Glutamatergic neuron (in vitro differentiated cells): ENCODE measurements at regions not wholly inside any gene's neighbourhood (a gene's known extent, or its start where the extent isn't known, plus 50 kb on each side); places are given as distances from the start of the nearest gene placed in this dataset.

ENCODE experiments used
- DNase-seq: peaks from one replicate; pipeline ENCODE4 v3.0.0; 2022
- H3K27ac Mint-ChIP-seq: one replicate; pipeline ENCODE4 v1.8.0; 2020; ENCODE audit warnings: mild to moderate bottlenecking, mixed read lengths, inconsistent platforms; ENCODE audit not compliant: unreplicated experiment
- H3K27me3 Mint-ChIP-seq: one replicate; pipeline ENCODE4 v1.8.0; 2020; ENCODE audit warnings: mild to moderate bottlenecking, moderate library complexity, mixed read lengths, inconsistent platforms; ENCODE audit not compliant: unreplicated experiment
- H3K36me3 Mint-ChIP-seq: one replicate; pipeline ENCODE4 v1.8.0; 2020; ENCODE audit warnings: mild to moderate bottlenecking, mixed read lengths, inconsistent platforms; ENCODE audit not compliant: unreplicated experiment
- H3K4me1 Mint-ChIP-seq: one replicate; pipeline ENCODE4 v1.8.0; 2020; ENCODE audit warnings: mild to moderate bottlenecking, low read depth, mixed read lengths, inconsistent platforms; ENCODE audit not compliant: unreplicated experiment
- H3K4me3 Mint-ChIP-seq: one replicate; pipeline ENCODE4 v1.8.0; 2020; ENCODE audit warnings: mild to moderate bottlenecking, mixed read lengths, inconsistent platforms; ENCODE audit not compliant: unreplicated experiment
- H3K9me3 Mint-ChIP-seq: one replicate; pipeline ENCODE4 v1.8.0; 2020; ENCODE audit warnings: mild to moderate bottlenecking, moderate library complexity, mixed read lengths, inconsistent platforms; ENCODE audit not compliant: unreplicated experiment
- CTCF ChIP-seq: fragments of 200-600 bp; sonication (generic); IDR thresholded peaks from one replicate; pipeline ENCODE4 v1.5.0; 2021; ENCODE audit not compliant: partially characterized antibody, unreplicated experiment

- no peak for DNase-seq
- no peak overlapping the region for H3K4me3 Mint-ChIP-seq
- no peaks in the 10 kb centered on the region for H3K36me3 Mint-ChIP-seq
- H3K4me1 Mint-ChIP-seq: peaks cover 16% of the 10 kb centered on the region
- no peaks in the 10 kb centered on the region for H3K27me3 Mint-ChIP-seq
- TF ChIP-seq CTCF: no peak
- no peaks in the 10 kb centered on the region for H3K9me3 Mint-ChIP-seq
- H3K27ac Mint-ChIP-seq: peak overlapping the region; percentile 31
Observed at GRCh38 chr4:104593019-104593418, 98.3 kb upstream of the CXXC4 start.

GRCh38 chr4:104596189-104596588, 101.5 kb upstream of the CXXC4 start:
- H3K4me1 Mint-ChIP-seq: peaks cover 15% of the 10 kb centered on the region
- H3K9me3 Mint-ChIP-seq: no peaks in the 10 kb centered on the region
- DNase-seq: no peak
- TF ChIP-seq CTCF: no peak
- no peak overlapping the region for H3K27ac Mint-ChIP-seq
- no peak overlapping the region for H3K4me3 Mint-ChIP-seq
- no peaks in the 10 kb centered on the region for H3K36me3 Mint-ChIP-seq
- H3K27me3 Mint-ChIP-seq: peaks cover 3% of the 10 kb centered on the region

GRCh38 chr4:104615496-104615895, 120.8 kb upstream of the CXXC4 start:
- Mint-ChIP-seq H3K4me1 (no peaks in the 10 kb centered on the region), H3K27ac (no peak overlapping the region), H3K9me3 (peaks cover 3% of the 10 kb centered on the region), H3K36me3 (no peaks in the 10 kb centered on the region), H3K4me3 (no peak overlapping the region), H3K27me3 (no peaks in the 10 kb centered on the region)
- no peak for DNase-seq
- TF ChIP-seq CTCF: no peak

- no peak overlapping the region for H3K27ac Mint-ChIP-seq
- peaks cover 3% of the 10 kb centered on the region for H3K9me3 Mint-ChIP-seq
- no peak for DNase-seq
Observed at GRCh38 chr4:104615926-104616325, 121.2 kb upstream of the CXXC4 start.

GRCh38 chr4:104616401-104616820, 121.7 kb upstream of the CXXC4 start:
- no peak overlapping the region for H3K27ac Mint-ChIP-seq
- no peaks in the 10 kb centered on the region for H3K36me3 Mint-ChIP-seq
- DNase-seq: no peak
- H3K4me1 Mint-ChIP-seq: no peaks in the 10 kb centered on the region
- H3K27me3 Mint-ChIP-seq: no peaks in the 10 kb centered on the region
- H3K9me3 Mint-ChIP-seq: peaks cover 3% of the 10 kb centered on the region
- H3K4me3 Mint-ChIP-seq: no peak overlapping the region
- no peak for TF ChIP-seq CTCF

More at GRCh38 chr4:104615926-104616325, 121.2 kb upstream of the CXXC4 start:
- Mint-ChIP-seq H3K4me3 (no peak overlapping the region), H3K27me3 (no peaks in the 10 kb centered on the region), H3K4me1 (no peaks in the 10 kb centered on the region), H3K36me3 (no peaks in the 10 kb centered on the region)
- no peak for TF ChIP-seq CTCF
